ENCODE measurements at regions not wholly inside any gene's neighbourhood (a gene's known extent, or its start where the extent isn't known, plus 50 kb on each side); places are given as distances from the start of the nearest gene placed in this dataset.
A peak's percentile ranks its signal among the peaks of the same experiment; 100 is the strongest.
"Not testable (repeated sequence)": the region's sequence is repeated elsewhere in the genome, so short reads cannot be mapped to it uniquely, and the experiment has no call there.

GRCh38 chr1:65020774-65021173 is 54.4 kb upstream of the JAK1 start:
- DNase-seq (ENCODE audit: low read depth), result no peak
- no peak overlapping the region for H3K4me3 ChIP-seq (ENCODE audit: low read length)
- TF ChIP-seq CTCF (conservative IDR thresholded peaks at IDR 0.05; ENCODE audit: low read depth, low read length), result peak; percentile 52

- no peak overlapping the region for H3K4me3 ChIP-seq (ENCODE audit: low read length)
- DNase-seq (ENCODE audit: low read depth), result no peak
- TF ChIP-seq CTCF (conservative IDR thresholded peaks at IDR 0.05; ENCODE audit: low read depth, low read length), result no peak
These were observed 55.4 kb upstream of the JAK1 start for GRCh38 chr1:65021795-65022194.

- DNase-seq (ENCODE audit: low read depth), result no peak
- no peak for TF ChIP-seq CTCF (conservative IDR thresholded peaks at IDR 0.05; ENCODE audit: low read depth, low read length)
- no peak overlapping the region for H3K4me3 ChIP-seq (ENCODE audit: low read length)
These were observed 55.9 kb upstream of the JAK1 start for GRCh38 chr1:65022216-65022615.

- no peak for DNase-seq (ENCODE audit: low read depth)
- no peak for TF ChIP-seq CTCF (conservative IDR thresholded peaks at IDR 0.05; ENCODE audit: low read depth, low read length)
These were observed 59.4 kb upstream of the JAK1 start for GRCh38 chr1:65025794-65026193.

GRCh38 chr1:65026235-65026634 is 59.9 kb upstream of the JAK1 start:
- DNase-seq (ENCODE audit: low read depth), result no peak
- no peak overlapping the region for H3K4me3 ChIP-seq (ENCODE audit: low read length)
- TF ChIP-seq CTCF (conservative IDR thresholded peaks at IDR 0.05; ENCODE audit: low read depth, low read length), result no peak

More at GRCh38 chr1:65025794-65026193, 59.4 kb upstream of the JAK1 start:
- no peak overlapping the region for H3K4me3 ChIP-seq (ENCODE audit: low read length)

GRCh38 chr1:65027666-65028358 is 61.5 kb upstream of the JAK1 start:
- no peak overlapping the region for H3K4me3 ChIP-seq (ENCODE audit: low read length)
- no peak for DNase-seq (ENCODE audit: low read depth)
- no peak for TF ChIP-seq CTCF (conservative IDR thresholded peaks at IDR 0.05; ENCODE audit: low read depth, low read length)

- H3K4me3 ChIP-seq (ENCODE audit: low read length); DNase-seq (ENCODE audit: low read depth): not testable (repeated sequence)
These were observed 63.1 kb upstream of the JAK1 start for GRCh38 chr1:65029434-65029833.

- H3K4me3 ChIP-seq (ENCODE audit: low read length); DNase-seq (ENCODE audit: low read depth): not testable (repeated sequence)
These were observed 68.5 kb upstream of the JAK1 start for GRCh38 chr1:65034879-65035278.

Measured in retinal pigment epithelial cell (primary cell).